ENCODE measurements at regions not wholly inside any gene's neighbourhood (a gene's known extent, or its start where the extent isn't known, plus 50 kb on each side); places are given as distances from the start of the nearest gene placed in this dataset.

DNA sequence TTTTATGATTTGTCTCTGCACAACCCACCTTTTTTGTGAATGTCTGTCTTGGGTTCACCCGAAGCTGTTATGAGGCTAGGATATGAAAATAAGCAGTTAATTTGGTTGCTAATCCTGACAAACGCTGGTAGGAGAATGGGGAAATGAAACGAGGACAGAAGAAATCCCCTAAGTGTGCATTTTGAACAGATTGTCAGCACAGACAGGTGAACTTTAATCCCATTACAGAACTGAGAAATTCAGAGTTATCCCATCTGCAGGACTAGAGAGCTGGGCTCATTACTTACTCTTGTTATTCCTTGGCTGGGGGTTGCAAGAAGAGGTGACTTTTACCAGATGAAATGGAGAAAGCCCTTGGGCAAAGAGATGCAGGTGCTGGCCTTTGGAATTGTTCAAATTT lies 123.3 kb upstream of the NYAP2 start:
- TF ChIP-seq, protein P1, sequence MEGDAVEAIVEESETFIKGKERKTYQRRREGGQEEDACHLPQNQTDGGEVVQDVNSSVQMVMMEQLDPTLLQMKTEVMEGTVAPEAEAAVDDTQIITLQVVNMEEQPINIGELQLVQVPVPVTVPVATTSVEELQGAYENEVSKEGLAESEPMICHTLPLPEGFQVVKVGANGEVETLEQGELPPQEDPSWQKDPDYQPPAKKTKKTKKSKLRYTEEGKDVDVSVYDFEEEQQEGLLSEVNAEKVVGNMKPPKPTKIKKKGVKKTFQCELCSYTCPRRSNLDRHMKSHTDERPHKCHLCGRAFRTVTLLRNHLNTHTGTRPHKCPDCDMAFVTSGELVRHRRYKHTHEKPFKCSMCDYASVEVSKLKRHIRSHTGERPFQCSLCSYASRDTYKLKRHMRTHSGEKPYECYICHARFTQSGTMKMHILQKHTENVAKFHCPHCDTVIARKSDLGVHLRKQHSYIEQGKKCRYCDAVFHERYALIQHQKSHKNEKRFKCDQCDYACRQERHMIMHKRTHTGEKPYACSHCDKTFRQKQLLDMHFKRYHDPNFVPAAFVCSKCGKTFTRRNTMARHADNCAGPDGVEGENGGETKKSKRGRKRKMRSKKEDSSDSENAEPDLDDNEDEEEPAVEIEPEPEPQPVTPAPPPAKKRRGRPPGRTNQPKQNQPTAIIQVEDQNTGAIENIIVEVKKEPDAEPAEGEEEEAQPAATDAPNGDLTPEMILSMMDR (IDR thresholded peaks at IDR 0.05), result no peak
- TF ChIP-seq POLR2A (IDR thresholded peaks at IDR 0.05), result no peak
